ENCODE measurements at regions not wholly inside any gene's neighbourhood (a gene's known extent, or its start where the extent isn't known, plus 50 kb on each side); places are given as distances from the start of the nearest gene placed in this dataset.

DNA sequence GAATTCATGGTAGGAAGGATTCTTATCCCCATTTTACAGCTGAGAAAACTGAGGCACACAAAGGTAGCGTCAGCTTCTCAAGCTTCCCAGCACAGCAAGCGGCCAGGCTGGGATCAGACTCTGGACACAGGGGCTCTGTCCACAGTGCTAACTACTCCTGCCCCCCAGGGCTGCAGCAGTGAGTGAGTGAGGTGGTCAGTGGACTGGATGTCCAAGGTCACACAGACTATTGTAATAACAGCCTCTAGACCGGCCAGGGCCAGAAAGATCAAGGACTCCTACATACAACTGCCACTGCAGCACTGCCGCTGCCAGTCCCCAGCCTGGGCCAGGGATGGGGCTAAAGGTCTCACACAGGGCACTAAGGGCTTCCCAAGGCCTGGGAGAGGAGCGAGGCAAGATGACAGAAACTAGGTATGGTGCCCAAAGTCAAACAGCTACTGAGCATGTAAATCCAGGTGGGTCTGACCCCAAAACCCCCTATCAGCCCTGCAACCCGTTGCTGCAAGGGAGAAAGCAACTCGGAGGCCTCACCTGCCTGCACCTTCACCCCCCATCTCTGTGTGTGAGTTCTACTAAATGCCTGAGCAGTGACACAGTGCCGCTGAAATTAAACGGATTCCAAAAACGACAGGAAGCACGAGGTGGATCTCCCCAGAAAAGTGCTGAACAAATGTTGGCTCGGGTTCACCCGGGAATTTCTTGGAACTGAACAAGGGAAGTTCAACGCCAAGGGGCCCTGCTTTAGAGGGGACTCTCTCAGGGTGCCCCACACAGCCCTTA is 161.8 kb upstream of the GRK3 start:
- peak overlapping the region; percentile 3 for H3K4me3 ChIP-seq (ENCODE audit: control insufficient read depth, low read depth, low read length)
- no peak for TF ChIP-seq CTCF (conservative IDR thresholded peaks at IDR 0.05; ENCODE audit: control insufficient read depth, insufficient read depth, low read depth, low read length)
- DNase-seq (ENCODE audit: low read depth) = peak; percentile 34

- H3K4me3 ChIP-seq (ENCODE audit: control insufficient read depth, low read depth, low read length) = peak overlapping the region; percentile 57
- DNase-seq (ENCODE audit: low read depth) = no peak
- TF ChIP-seq CTCF (conservative IDR thresholded peaks at IDR 0.05; ENCODE audit: control insufficient read depth, insufficient read depth, low read depth, low read length) = no peak
These were observed 161.1 kb upstream of the GRK3 start for GRCh38 chr22:25403284-25403810.

DNA sequence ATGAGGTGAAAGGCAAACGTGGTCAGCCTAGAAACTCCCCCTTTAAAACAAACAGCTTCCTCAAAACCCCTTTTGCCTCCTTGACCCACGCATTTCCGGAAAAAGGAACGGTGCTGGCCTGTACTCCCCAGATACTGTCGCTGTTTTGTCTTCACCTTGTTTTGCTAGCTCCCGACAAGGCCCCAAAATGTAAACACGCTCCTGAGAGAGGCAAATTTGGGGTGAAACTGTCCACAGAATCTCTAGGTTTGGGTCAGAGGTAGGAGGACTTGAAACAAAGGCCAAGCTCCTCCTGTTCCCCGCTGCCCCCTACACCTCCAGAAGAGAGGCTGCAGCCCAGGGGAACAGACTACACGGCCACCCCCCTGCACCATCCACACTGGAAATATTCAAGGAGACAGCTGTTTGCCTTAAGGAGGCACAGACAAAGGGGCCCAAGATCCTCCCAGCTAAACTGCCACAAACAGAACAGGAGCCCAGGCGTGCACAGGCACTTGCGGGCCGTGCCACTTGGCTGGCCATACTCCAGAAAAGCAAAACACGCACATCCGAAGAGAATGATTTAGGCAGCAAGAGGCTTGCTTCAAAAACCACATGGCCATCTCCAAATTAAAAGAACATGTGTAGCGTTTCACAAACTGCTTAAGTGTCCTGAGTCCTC is 160.5 kb upstream of the GRK3 start:
- peak; percentile 77 for DNase-seq (ENCODE audit: low read depth)
- peak overlapping the region; percentile 57 for H3K4me3 ChIP-seq (ENCODE audit: control insufficient read depth, low read depth, low read length)
- no peak for TF ChIP-seq CTCF (conservative IDR thresholded peaks at IDR 0.05; ENCODE audit: control insufficient read depth, insufficient read depth, low read depth, low read length)

GRCh38 chr22:25404556-25404927 is 159.9 kb upstream of the GRK3 start:
- H3K4me3 ChIP-seq (ENCODE audit: control insufficient read depth, low read depth, low read length) = peak overlapping the region; percentile 57
- no peak for DNase-seq (ENCODE audit: low read depth)
- TF ChIP-seq CTCF (conservative IDR thresholded peaks at IDR 0.05; ENCODE audit: control insufficient read depth, insufficient read depth, low read depth, low read length) = no peak

DNA sequence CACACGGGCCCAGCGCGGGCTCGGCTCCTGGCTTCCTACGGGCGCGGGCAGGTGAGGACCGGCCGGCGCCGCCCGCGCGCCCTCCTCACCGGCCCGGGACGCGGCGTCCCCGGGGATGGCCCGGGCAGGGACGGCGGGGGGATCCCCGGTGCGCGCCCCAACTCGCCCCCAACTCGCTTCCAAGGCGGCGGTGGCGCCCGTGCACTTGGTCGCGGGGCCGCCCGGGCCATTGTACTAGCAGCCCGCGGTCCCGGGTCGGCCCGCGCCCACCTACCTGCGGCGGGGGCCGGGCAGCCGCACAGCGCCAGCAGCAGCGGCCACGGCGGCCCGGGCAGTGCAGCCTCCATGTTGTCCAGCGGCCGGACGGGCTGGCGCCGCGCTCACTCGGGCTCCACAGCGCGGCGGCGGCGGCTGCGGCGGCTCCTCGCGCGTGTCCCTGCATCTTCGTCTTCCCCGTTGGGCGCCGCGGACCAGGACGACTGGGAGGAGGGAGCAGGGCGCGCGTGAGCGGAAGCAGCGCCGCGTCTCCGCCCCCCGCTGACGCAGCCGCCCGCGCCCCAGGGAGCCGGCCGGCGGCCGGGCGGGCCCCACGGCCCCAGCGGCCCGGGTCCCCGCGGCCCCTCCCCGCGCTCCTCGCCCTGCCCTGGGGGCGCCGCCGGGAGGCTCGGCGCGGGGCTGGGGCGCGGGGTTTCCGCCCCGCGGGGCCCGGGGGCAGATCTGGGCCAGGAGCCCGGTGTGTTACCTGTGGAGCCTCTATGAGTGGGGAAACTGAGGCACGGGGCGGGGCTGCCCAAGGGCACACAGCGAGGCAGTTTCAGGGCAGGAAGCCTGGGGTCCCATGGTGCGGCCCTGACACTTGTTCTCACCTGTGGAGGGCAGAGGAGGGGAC is 159.3 kb upstream of the GRK3 start:
- DNase-seq (ENCODE audit: low read depth) = peak; percentile 50
- no peak for TF ChIP-seq CTCF (conservative IDR thresholded peaks at IDR 0.05; ENCODE audit: control insufficient read depth, insufficient read depth, low read depth, low read length)
- H3K4me3 ChIP-seq (ENCODE audit: control insufficient read depth, low read depth, low read length) = peak overlapping the region; percentile 57

GRCh38 chr22:25405841-25406509 is 158.5 kb upstream of the GRK3 start:
- no peak for TF ChIP-seq CTCF (conservative IDR thresholded peaks at IDR 0.05; ENCODE audit: control insufficient read depth, insufficient read depth, low read depth, low read length)
- DNase-seq (ENCODE audit: low read depth) = no peak
- peak overlapping the region; percentile 51 for H3K4me3 ChIP-seq (ENCODE audit: control insufficient read depth, low read depth, low read length)

Measured in fibroblast of mammary gland (primary cell).